Gastrocnemius medialis (tissue), 4 donors: ENCODE measurements at regions not wholly inside any gene's neighbourhood (a gene's known extent, or its start where the extent isn't known, plus 50 kb on each side); places are given as distances from the start of the nearest gene placed in this dataset.

ENCODE experiments used
- ATAC-seq, 2 donors: fragments of 150-250 bp; one replicate each; pipeline ENCODE4 v1.9.1; 2016
- DNase-seq, 2 donors: peaks; one replicate each; pipeline ENCODE4 v3.0.0-alpha.2; 2019
- H3K27ac ChIP-seq, 4 donors: fragments of 200-600 bp; sonication (generic); 1 replicate in 1 of 4; 2 replicates in 3 of 4; pipeline ENCODE4 v1.5.1; 2016 to 2018; ENCODE audit warnings: mild to moderate bottlenecking in 2 of 4, moderate library complexity in 1 of 4
- H3K27me3 ChIP-seq, 3 donors: fragments of 200-600 bp; sonication (generic) in 2 of 3; 1 replicate in 1 of 3; 2 replicates in 2 of 3; pipeline versions ENCODE4 v1.5.1 to v1.6.0; 2016 to 2019; ENCODE audit warnings: mild to moderate bottlenecking in 1 of 3, moderate library complexity in 1 of 3
- H3K36me3 ChIP-seq, 2 donors: fragments of 200-600 bp; sonication (generic) in 1 of 2; one replicate each; pipeline ENCODE4 v1.5.1; 2017 to 2018
- H3K4me1 ChIP-seq, 2 donors: fragments of 200-600 bp; sonication (generic) in 1 of 2; one replicate each; pipeline ENCODE4 v1.5.1; 2016 to 2017; ENCODE audit warnings: mild to moderate bottlenecking in 2 of 2
- H3K4me3 ChIP-seq, 4 donors: fragments of 200-600 bp; sonication (generic) in 3 of 4; 1 replicate in 1 of 4; 2 replicates in 3 of 4; pipeline ENCODE4 v1.5.1; 2016 to 2019; ENCODE audit warnings: mild to moderate bottlenecking in 2 of 4
- H3K9me3 ChIP-seq, 3 donors: fragments of 200-600 bp; sonication (generic) in 2 of 3; 1 replicate in 1 of 3; 2 replicates in 2 of 3; pipeline ENCODE4 v1.5.1; 2016 to 2019
- CTCF ChIP-seq, 5 experiments: fragments of 450-650 bp in 3 of 5; fragments of 200-600 bp in 2 of 5; sonication (generic) in 2 of 5; IDR thresholded peaks in 4 of 5; conservative IDR thresholded peaks in 1 of 5; 1 replicate in 4 of 5; 2 replicates in 1 of 5; pipeline ENCODE4 v1.5.1; 2016 to 2019; ENCODE audit warnings: antibody characterized with exemption in 5 of 5, mild to moderate bottlenecking in 3 of 5, moderate library complexity in 3 of 5
- POLR2A ChIP-seq, 2 donors: fragments of 450-650 bp; IDR thresholded peaks; one replicate each; pipeline ENCODE4 v1.6.1; 2017; ENCODE audit warnings: antibody characterized with exemption in 2 of 2, mild to moderate bottlenecking in 2 of 2, moderate library complexity in 2 of 2
- in situ Hi-C, 4 donors: fragments of 200-750 bp; cut with MboI; loops; one replicate each; pipeline versions ENCODE4 v1.15.0 to v1.8.0; 2017; ENCODE audit warnings: low sequenced_read_pairs in 4 of 4
- intact Hi-C: fragments of 100-400 bp; cut with DNase I; formaldehyde crosslinking; loops from one replicate; pipeline ENCODE4 v1.15.1; 2023; ENCODE audit warnings: low total_unique reads

DNA sequence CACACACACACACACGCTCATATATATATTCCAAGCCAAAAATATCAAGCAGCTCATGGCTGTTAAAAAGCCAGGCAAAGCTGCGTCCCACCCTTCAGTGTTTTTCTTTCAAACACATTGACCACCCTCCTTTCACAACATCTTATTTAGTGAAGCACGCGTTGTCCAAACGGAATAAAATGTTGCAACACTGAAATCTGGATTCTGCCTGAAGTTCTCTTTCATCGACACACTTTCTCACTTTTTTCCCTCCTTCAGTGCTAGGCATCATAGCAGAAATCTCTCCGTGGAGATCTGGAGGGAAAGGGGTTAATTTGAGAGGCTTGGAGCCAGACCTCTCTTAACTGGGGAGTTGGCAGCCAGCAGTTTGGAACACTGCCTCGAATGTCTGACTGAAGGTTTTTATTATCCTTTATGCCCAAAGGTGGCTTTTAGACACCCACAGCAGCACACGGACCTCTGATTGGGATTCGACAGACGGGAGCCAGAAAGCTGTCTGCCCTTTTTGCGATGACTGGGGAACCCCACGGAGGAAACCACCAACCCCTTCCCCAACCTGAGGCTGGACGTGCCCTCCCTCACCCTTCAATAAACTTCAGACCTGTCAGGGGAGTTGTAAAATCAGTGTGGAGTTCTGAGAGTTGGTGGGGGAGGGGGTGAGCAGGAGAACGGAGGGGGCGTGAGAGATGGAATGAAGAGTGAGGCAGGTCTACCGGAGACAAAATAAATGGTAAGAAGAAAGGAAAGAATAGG, 833.6 kb upstream of the SOX9 start:
- in situ Hi-C loops (no loop called here), intact Hi-C loops (no loop called here)
- no peaks in the 10 kb centered on the region for H3K9me3 ChIP-seq
- H3K4me3 ChIP-seq: no peak overlapping the region
- H3K27ac ChIP-seq: no peak overlapping the region
- H3K27me3 ChIP-seq: no peaks in the 10 kb centered on the region
- TF ChIP-seq POLR2A (IDR thresholded peaks at IDR 0.05) (no peak), CTCF (IDR thresholded peaks at IDR 0.05 in 4 of 5, conservative IDR thresholded peaks at IDR 0.05 in 1 of 5) (no peak)
- no peak for DNase-seq
- ATAC-seq: no peak
- peaks cover 0 to 3% of the 10 kb centered on the region in 2 donors for H3K4me1 ChIP-seq
- no peaks in the 10 kb centered on the region for H3K36me3 ChIP-seq

DNA sequence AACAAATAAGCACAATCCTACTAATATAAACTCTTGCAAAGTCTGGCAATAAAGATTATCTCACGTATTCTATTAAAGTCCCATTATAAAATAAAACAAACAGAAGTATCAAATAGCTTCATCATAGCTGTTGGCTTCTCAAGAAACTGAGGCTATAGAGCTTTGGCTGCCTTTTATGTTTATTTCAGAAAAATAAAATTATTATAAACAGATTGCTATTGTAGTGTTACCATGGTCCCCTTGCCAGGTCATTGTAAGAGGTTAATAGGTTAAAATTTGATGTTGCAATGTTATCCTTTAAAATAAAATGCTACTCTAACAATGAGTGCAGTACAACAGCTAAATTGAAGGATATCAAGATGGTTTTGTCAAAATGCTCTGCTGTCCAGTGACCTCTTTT, 828.8 kb upstream of the SOX9 start:
- no peak for DNase-seq
- ATAC-seq: no peak
- H3K36me3 ChIP-seq: no peaks in the 10 kb centered on the region
- intact Hi-C loops (no loop called here), in situ Hi-C loops (no loop called here)
- H3K4me3 ChIP-seq: no peak overlapping the region
- TF ChIP-seq CTCF (IDR thresholded peaks at IDR 0.05 in 4 of 5, conservative IDR thresholded peaks at IDR 0.05 in 1 of 5): no peak
- no peak for TF ChIP-seq POLR2A (IDR thresholded peaks at IDR 0.05)
- no peaks in the 10 kb centered on the region for H3K9me3 ChIP-seq
- H3K27me3 ChIP-seq: no peaks in the 10 kb centered on the region
- no peak overlapping the region for H3K27ac ChIP-seq
- peaks cover 0 to 3% of the 10 kb centered on the region in 2 donors for H3K4me1 ChIP-seq

DNA sequence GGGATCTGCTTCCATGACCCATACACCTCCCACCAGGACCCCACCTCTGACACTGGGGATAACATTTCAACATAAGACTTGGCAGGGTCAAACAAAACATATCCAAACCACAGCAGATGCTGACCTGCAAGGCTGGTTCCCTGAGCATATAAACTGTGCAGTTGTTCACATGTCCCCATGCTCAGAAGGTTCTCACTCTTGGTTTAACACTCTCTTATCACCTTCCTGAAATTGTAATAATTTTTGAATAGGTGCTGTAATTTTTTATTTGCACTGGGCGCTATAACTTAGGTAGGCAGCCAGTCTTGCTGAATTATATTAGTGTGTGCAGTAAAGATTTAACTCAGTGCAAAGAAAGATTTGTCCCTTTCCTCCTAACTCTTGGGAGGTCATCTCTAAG, 824.8 kb upstream of the SOX9 start:
- TF ChIP-seq CTCF (IDR thresholded peaks at IDR 0.05 in 4 of 5, conservative IDR thresholded peaks at IDR 0.05 in 1 of 5) (no peak), POLR2A (IDR thresholded peaks at IDR 0.05) (no peak)
- ATAC-seq: no peak
- Histone ChIP-seq H3K27ac (no peak overlapping the region), H3K4me1 (no peaks in the 10 kb centered on the region), H3K9me3 (no peaks in the 10 kb centered on the region), H3K36me3 (no peaks in the 10 kb centered on the region), H3K27me3 (no peaks in the 10 kb centered on the region), H3K4me3 (no peak overlapping the region)
- no peak for DNase-seq
- intact Hi-C loops: no loop called here
- in situ Hi-C loops: no loop called here

DNA sequence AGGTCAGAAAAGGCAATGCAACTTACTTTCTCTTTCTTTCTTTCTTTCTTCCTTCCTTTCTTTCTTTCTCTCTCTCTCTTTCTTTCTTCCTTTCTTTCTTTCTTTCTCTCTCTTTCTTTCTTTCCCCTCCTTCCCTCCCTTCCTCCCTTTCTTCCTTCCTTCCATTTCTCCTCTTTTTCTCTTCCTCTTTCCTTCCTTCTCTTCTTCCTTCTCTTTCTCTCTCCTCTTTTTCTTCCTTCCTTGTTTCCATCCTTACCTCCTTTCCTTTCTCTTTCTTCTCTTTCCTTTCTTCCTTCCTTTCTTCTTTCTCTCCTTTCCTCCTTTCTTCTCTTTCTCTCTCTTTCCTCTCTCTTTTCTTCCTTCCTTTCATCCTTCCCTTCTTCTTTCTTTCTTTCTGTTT, 819.8 kb upstream of the SOX9 start:
- H3K36me3 ChIP-seq: no peaks in the 10 kb centered on the region
- TF ChIP-seq POLR2A (IDR thresholded peaks at IDR 0.05): no peak
- no peak for TF ChIP-seq CTCF (IDR thresholded peaks at IDR 0.05 in 4 of 5, conservative IDR thresholded peaks at IDR 0.05 in 1 of 5)

More for the DNA sequence above, 819.8 kb upstream of the SOX9 start:
- DNase-seq: no peak
- H3K9me3 ChIP-seq: no peaks in the 10 kb centered on the region
- in situ Hi-C loops (loop anchor here in 1 of 4 donors (25.0 kb wide), 1 partner anchor 111 kb away; no protein-coding TSS in a partner anchor), intact Hi-C loops (no loop called here)
- H3K27ac ChIP-seq: no peak overlapping the region
- no peaks in the 10 kb centered on the region for H3K27me3 ChIP-seq
- no peak for ATAC-seq
- H3K4me1 ChIP-seq: no peaks in the 10 kb centered on the region
- no peak overlapping the region for H3K4me3 ChIP-seq
